ENCODE measurements at regions not wholly inside any gene's neighbourhood (a gene's known extent, or its start where the extent isn't known, plus 50 kb on each side); places are given as distances from the start of the nearest gene placed in this dataset.
"Not testable (repeated sequence)": the region's sequence is repeated elsewhere in the genome, so short reads cannot be mapped to it uniquely, and the experiment has no call there.

DNA sequence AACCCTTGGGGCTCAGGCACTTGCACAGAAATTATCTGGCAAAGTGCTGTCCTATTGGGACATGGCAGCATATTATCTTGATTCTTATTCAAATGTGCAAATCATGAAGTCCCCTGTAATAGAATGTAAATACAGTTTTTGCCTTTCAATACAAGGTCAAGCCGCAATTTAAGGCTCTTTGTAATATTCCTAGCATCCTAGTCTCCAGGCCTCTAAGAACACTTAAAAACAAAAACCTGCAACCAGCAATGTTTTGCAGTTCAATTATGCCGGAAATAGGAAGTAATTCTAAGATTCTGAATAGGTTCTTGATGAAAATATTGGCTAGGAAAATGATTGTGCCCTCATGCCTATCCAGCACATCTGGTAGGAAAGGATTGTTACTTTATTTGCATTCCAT is 197.2 kb upstream of the IRAK1BP1 start:
- Mint-ChIP-seq H3K4me3 (no peak overlapping the region), H3K27ac (no peak overlapping the region), H3K36me3 (no peaks in the 10 kb centered on the region), H3K27me3 (no peaks in the 10 kb centered on the region), H3K4me1 (ENCODE audit: low read depth in 2 of 2) (no peaks in the 10 kb centered on the region), H3K9me3 (no peaks in the 10 kb centered on the region)
- DNase-seq (ENCODE audit: low spot score): no peak
- no peak for ATAC-seq

DNA sequence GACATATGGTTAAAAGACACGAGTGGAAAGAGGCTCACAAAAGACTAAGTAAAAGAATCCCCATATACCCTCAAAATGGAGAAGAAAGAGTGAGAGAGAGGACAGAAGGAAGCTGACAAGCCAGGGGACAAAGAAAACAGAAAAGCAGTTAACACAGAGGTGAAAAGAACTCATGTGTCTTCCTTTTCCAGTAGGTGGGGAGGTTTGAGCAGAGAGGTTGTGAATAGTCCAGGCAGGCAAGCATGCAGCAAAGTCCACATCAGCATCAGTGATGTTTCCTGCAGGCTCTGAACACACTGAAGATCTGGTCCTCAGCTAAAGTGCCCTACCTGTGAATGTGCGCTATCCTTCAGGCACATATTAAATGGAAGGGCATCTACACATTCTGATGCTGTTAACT is 196.5 kb upstream of the IRAK1BP1 start:
- Mint-ChIP-seq H3K4me1 (ENCODE audit: low read depth in 2 of 2) (no peaks in the 10 kb centered on the region), H3K27ac (no peak overlapping the region), H3K4me3 (no peak overlapping the region), H3K36me3 (no peaks in the 10 kb centered on the region), H3K27me3 (no peaks in the 10 kb centered on the region), H3K9me3 (no peaks in the 10 kb centered on the region)
- DNase-seq (ENCODE audit: low spot score) (no peak), ATAC-seq (no peak)

DNA sequence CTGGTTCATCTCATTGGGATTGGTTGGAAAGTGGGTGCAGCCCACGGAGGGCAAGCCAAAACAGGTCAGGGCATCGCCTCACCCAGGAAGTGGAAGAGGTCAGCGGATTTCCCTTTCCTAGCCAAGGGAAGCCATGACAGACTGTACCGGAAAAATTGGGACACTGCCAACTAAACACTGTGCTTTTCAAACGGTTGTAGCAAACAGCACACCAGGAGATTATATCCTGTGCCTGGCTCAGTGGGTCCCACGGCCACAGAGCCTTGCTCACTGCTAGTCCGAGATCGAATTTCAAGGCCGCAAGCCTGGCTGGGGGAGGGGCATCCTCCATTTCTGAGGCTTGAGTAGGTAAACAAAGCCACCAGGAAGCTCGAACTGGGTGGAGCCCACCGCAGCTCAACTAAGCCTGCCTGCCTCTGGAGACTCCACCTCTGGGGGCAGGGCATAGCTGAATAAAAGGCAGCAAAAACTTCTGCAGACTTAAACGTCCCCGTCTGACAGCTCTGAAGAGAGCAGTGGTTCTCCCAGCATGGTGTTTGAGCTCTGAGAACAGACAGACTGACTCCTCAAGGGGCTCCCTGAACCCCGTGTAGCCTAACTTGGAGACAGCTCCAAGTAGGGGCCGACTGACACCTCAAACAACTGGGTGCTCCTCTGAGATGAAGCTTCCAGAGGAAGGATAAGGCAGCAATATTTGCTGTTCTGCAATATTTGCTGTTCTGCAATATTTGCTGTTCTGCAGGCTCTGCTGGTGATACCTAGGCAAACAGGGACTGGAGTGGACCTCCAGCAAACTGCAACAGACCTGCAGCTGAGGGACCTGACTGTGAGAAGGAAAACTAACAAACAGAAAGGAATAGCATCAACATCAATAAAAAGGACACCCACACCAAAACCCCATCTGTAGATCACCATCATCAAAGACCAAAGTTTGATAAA is 191.0 kb upstream of the IRAK1BP1 start:
- not testable (repeated sequence) for H3K27me3 Mint-ChIP-seq; H3K9me3 Mint-ChIP-seq; H3K4me1 Mint-ChIP-seq (ENCODE audit: low read depth in 2 of 2); DNase-seq (ENCODE audit: low spot score); ATAC-seq; H3K36me3 Mint-ChIP-seq; H3K4me3 Mint-ChIP-seq; H3K27ac Mint-ChIP-seq

DNA sequence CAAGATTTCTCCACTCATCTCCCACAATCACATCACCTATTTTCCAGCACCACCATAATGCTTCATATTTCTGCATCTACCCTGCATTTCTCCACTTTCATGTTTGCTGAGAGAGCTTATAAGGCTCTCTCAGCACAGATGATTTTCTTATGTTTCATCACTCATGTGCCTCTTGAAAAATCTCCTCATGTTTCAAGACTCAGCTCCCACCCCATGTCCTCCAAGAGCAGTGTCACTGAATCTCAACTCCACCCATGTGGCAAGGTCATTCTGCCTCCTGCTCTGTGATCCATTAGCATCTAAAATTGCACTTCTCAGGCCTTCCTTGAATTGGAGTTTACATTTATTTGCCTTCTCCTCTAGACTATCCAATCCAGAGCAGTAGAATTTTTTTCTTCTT is 178.7 kb upstream of the IRAK1BP1 start:
- Mint-ChIP-seq H3K4me3 (no peak overlapping the region), H3K9me3 (peaks cover 16% of the 10 kb centered on the region), H3K36me3 (no peaks in the 10 kb centered on the region), H3K4me1 (ENCODE audit: low read depth in 2 of 2) (no peaks in the 10 kb centered on the region), H3K27ac (no peak overlapping the region), H3K27me3 (no peaks in the 10 kb centered on the region)
- no peak for ATAC-seq
- DNase-seq (ENCODE audit: low spot score): no peak

DNA sequence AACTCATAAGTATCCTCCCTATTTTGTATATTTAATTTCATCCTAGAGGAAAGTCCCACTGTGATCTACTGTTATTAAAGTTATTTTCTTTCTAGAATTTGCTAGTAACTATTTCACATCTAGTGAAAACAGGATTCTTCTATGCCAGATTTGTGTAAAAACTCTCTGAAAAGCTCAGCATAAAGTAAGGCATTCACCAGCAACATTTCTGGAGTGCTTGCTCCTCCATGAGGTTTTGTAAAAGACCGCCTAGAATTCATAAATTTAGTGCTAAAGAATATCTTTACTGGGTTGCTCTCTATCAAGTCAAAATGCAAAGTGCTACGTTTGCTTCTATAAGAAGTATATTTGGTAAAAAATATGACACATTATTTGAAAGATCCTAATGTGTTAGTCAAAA is 173.5 kb upstream of the IRAK1BP1 start:
- H3K9me3 Mint-ChIP-seq: peaks cover 13% of the 10 kb centered on the region
- no peak overlapping the region for H3K4me3 Mint-ChIP-seq
- no peaks in the 10 kb centered on the region for H3K27me3 Mint-ChIP-seq
- no peak overlapping the region for H3K27ac Mint-ChIP-seq
- H3K4me1 Mint-ChIP-seq (ENCODE audit: low read depth in 2 of 2): no peaks in the 10 kb centered on the region
- no peak for DNase-seq (ENCODE audit: low spot score)
- ATAC-seq: no peak
- peaks cover 5% of the 10 kb centered on the region for H3K36me3 Mint-ChIP-seq

DNA sequence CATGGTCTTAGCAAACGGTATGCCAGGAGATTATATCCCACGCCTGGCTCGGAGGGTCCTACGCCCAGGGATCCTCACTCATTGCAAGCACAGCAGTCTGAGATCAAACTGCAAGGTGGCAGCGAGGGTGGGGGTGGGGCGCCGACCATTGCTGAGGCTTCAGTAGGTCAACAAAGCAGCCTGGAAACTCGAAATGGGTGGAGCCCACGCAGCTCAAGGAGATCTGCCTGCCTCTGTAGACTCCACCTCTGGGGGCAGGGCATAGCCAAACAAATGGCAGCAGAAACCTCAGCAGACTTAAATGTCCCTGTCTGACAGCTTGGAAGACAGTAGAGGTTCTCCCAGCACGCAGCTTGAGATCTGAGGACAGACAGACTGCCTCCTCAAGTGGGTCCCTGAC is 172.7 kb upstream of the IRAK1BP1 start:
- H3K27ac Mint-ChIP-seq; ATAC-seq; DNase-seq (ENCODE audit: low spot score); H3K36me3 Mint-ChIP-seq; H3K4me1 Mint-ChIP-seq (ENCODE audit: low read depth in 2 of 2); H3K27me3 Mint-ChIP-seq; H3K4me3 Mint-ChIP-seq: not testable (repeated sequence)
- H3K9me3 Mint-ChIP-seq: peaks cover 12% of the 10 kb centered on the region

DNA sequence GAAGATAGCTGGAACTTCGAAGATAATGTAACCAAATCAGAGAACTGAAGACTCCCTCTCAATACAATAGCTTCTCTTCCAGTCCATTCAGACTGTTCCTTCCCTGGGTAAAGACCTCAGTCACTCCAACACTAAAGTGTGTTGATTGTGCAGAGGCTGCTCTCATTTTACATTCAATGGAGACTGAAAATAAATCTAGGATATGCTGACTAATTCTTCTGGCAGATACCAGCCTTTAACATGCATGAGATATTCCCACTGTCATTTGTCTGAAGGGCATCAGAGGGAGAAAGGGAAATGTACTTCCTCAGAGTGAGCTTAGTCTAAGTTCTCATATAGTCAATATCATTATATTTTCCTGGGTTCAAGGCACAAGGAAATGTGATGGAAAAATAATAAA is 166.4 kb upstream of the IRAK1BP1 start:
- DNase-seq (ENCODE audit: low spot score) (no peak), ATAC-seq (no peak)
- H3K27ac Mint-ChIP-seq: no peak overlapping the region
- peaks cover 5% of the 10 kb centered on the region for H3K36me3 Mint-ChIP-seq
- H3K27me3 Mint-ChIP-seq: no peaks in the 10 kb centered on the region
- peaks cover 5% of the 10 kb centered on the region for H3K9me3 Mint-ChIP-seq
- H3K4me1 Mint-ChIP-seq (ENCODE audit: low read depth in 2 of 2): no peaks in the 10 kb centered on the region
- H3K4me3 Mint-ChIP-seq: no peak overlapping the region

DNA sequence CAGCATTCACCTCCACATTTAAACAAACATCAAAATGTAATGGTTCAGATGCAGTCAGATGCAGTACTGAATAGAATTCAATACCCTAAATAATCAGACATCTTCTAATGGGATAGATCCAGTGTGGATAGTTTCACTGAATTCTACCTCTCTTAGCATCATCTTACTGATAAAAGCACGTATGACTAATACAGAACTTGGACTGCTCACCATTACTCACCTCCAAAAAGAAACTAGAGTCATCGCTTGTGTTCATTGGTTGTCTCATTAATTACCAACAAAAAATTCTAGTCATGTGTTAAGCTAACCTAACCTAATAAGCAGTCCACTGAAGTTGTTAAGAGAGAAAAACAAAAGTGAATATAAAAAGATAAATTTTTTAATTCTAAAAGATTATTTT is 165.9 kb upstream of the IRAK1BP1 start:
- no peak overlapping the region for H3K4me3 Mint-ChIP-seq
- H3K9me3 Mint-ChIP-seq: peaks cover 5% of the 10 kb centered on the region
- ATAC-seq (no peak), DNase-seq (ENCODE audit: low spot score) (no peak)
- H3K27ac Mint-ChIP-seq: no peak overlapping the region
- H3K27me3 Mint-ChIP-seq: no peaks in the 10 kb centered on the region
- peaks cover 5% of the 10 kb centered on the region for H3K36me3 Mint-ChIP-seq
- H3K4me1 Mint-ChIP-seq (ENCODE audit: low read depth in 2 of 2): no peaks in the 10 kb centered on the region

DNA sequence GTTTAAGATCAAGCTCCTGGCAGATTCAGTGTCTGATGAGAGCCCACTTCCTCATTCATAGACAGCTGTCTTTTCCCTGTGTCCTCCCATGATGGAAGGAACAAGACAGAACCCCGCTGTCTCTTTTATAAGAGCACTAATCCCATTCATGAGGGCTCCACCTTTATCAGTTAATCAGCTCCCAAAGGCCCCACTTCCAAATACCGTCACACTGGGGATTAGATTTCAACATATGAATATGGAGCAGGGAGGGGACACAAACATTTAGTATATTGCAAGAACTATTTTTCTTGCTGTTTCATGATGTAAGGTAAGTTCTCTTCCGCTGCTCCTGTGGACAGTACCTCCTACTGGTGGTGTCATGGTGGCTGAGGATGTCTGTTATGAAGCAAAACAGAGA is 158.3 kb upstream of the IRAK1BP1 start:
- Mint-ChIP-seq H3K27me3 (no peaks in the 10 kb centered on the region), H3K9me3 (peaks cover 4% of the 10 kb centered on the region), H3K27ac (no peak overlapping the region), H3K4me1 (ENCODE audit: low read depth in 2 of 2) (no peaks in the 10 kb centered on the region), H3K4me3 (no peak overlapping the region), H3K36me3 (no peaks in the 10 kb centered on the region)
- no peak for ATAC-seq
- DNase-seq (ENCODE audit: low spot score): no peak

DNA sequence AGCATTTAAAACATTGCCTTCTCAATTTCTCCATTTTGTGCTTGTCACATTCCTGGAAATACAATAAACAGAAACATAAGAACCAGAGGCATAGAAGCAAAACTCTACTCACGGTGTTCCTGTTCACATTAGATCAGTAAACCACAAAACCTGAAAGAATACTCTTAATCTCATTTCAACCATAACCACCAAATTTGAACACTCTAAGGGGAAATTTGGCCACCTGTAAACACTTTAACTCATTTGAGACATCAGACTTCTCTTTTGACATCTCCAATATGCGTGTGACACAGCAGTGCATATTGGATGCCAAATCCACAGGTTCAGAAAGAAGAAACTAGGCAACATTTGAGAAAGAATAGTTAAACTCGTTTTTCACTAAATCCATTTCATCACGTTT is 153.8 kb upstream of the IRAK1BP1 start:
- ATAC-seq (no peak), DNase-seq (ENCODE audit: low spot score) (no peak)
- Mint-ChIP-seq H3K4me1 (ENCODE audit: low read depth in 2 of 2) (no peaks in the 10 kb centered on the region), H3K27me3 (no peaks in the 10 kb centered on the region), H3K27ac (no peak overlapping the region), H3K36me3 (no peaks in the 10 kb centered on the region), H3K9me3 (peaks cover 4% of the 10 kb centered on the region), H3K4me3 (no peak overlapping the region)

DNA sequence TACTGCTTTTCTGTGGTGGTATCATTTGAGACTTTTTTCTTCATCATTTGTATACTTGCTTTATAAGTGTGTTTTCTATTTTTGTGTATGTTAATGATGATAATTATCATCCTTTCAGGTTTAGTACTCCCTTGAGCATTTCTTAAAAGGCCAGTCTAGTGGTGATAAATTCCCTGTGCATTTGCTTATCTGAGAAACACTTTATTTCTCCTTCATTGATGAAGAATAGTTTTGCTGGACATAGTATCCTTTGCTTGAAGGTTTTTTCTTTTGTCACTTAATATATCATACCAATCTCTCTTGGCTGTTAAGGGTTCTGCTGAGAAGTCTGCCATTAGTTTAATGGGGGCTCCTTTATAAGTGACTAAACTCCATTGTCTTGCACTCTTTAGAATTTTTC is 123.2 kb upstream of the IRAK1BP1 start:
- ATAC-seq (no peak), DNase-seq (ENCODE audit: low spot score) (no peak)
- Mint-ChIP-seq H3K27me3 (no peaks in the 10 kb centered on the region), H3K27ac (no peak overlapping the region), H3K36me3 (peaks cover 4% of the 10 kb centered on the region), H3K4me1 (ENCODE audit: low read depth in 2 of 2) (no peaks in the 10 kb centered on the region), H3K4me3 (no peak overlapping the region), H3K9me3 (peaks cover 24% of the 10 kb centered on the region)

DNA sequence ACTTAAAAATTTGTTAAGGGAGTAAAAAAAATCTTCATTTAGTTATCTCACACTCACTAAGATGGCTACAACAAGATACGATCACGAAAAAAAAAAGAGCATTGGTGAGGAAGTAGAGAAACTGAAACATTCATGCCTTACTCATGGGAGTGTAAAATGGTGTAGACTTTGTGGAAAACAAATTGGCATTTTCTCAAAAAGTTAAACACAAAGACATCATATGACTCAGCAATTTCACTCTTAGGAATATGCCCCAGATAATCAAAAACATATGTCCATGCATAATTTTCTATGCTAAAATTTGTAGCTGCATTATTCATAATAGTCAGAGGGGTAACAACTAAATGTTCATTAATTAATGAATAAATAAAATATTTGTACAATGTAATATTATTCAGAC is 120.9 kb upstream of the IRAK1BP1 start:
- H3K27me3 Mint-ChIP-seq: no peaks in the 10 kb centered on the region
- no peak overlapping the region for H3K4me3 Mint-ChIP-seq
- no peak for DNase-seq (ENCODE audit: low spot score)
- peaks cover 4% of the 10 kb centered on the region for H3K36me3 Mint-ChIP-seq
- peaks cover 17% of the 10 kb centered on the region for H3K9me3 Mint-ChIP-seq
- no peaks in the 10 kb centered on the region for H3K4me1 Mint-ChIP-seq (ENCODE audit: low read depth in 2 of 2)
- ATAC-seq: no peak
- H3K27ac Mint-ChIP-seq: no peak overlapping the region

DNA sequence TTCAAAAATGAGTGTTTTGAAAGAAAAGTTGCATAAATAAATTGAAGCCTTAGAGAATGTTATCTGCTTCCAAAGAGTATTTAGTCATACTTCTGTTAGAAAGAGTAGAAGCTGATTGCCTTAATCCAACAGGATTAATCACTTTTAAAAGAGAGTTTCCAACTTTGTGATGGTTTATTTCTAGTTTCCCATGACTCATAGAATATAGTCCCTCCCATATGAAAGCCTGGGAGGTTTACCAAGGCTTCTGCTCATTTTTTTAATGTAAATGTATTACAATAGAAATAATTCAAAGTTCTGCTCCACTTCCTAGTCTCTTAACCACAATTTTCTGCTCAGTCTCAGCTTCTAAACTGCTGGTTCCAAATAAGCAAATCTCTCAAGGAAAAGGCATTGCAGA is 118.0 kb upstream of the IRAK1BP1 start:
- H3K9me3 Mint-ChIP-seq: peaks cover 17% of the 10 kb centered on the region
- H3K36me3 Mint-ChIP-seq: no peaks in the 10 kb centered on the region
- H3K27ac Mint-ChIP-seq: no peak overlapping the region
- H3K4me3 Mint-ChIP-seq: no peak overlapping the region
- DNase-seq (ENCODE audit: low spot score) (no peak), ATAC-seq (no peak)
- H3K4me1 Mint-ChIP-seq (ENCODE audit: low read depth in 2 of 2): no peaks in the 10 kb centered on the region
- H3K27me3 Mint-ChIP-seq: no peaks in the 10 kb centered on the region

DNA sequence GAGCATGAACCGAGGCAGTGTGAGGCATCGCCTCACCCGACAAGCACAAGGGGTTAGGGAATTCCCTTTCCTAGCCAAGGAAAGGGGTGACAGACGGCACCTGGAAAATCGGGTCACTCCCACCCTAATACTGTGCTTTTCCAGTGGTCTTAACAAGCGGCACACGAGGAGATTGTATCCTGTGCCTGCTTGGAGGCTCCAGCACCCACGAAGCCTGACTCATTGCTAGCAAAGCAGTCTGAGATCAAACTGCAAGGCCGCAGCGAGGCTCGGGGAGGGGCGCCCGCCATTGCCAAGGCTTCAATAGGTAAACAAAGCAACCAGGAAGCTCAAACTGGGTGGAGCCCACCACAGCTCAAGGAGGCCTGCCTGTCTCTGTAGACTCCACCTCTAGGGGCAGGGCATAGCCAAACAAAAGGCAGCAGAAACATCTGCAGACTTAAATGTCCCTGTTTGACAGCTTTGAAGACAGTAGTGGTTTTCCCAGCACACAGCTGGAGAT is 109.0 kb upstream of the IRAK1BP1 start:
- H3K27ac Mint-ChIP-seq; DNase-seq (ENCODE audit: low spot score); H3K4me3 Mint-ChIP-seq; H3K36me3 Mint-ChIP-seq; H3K27me3 Mint-ChIP-seq; H3K4me1 Mint-ChIP-seq (ENCODE audit: low read depth in 2 of 2); ATAC-seq: not testable (repeated sequence)
- H3K9me3 Mint-ChIP-seq: peaks cover 21% of the 10 kb centered on the region

DNA sequence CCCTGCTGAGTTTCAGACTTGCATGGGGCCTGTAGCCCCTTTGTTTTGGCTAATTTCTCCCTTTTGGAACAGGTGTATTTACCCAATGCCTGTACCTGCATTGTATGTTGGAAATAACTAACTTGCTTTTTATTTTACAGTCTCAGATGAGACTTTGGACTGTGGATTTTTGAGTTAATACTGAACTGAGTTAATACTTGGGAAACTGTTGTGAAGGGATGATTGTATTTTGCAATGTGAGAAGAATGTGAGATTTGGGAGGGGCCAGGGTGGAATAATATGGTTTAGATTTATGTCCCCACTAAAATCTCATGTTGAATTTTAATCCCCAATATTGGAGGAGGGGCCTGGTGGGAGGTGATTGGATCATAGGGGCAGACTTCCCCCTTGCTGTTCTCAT is 99.1 kb upstream of the IRAK1BP1 start:
- Mint-ChIP-seq H3K9me3 (peaks cover 24% of the 10 kb centered on the region), H3K27me3 (no peaks in the 10 kb centered on the region), H3K27ac (no peak overlapping the region), H3K36me3 (no peaks in the 10 kb centered on the region), H3K4me1 (ENCODE audit: low read depth in 2 of 2) (no peaks in the 10 kb centered on the region), H3K4me3 (no peak overlapping the region)
- DNase-seq (ENCODE audit: low spot score): no peak
- no peak for ATAC-seq

All from natural killer cell treated with Interleukin-12 subunit alpha and Interleukin-12 subunit beta and Interleukin-15 and Interleukin-18, amount 100 ng/mL, for 72 hours (primary cell).